ENCODE measurements at regions not wholly inside any gene's neighbourhood (a gene's known extent, or its start where the extent isn't known, plus 50 kb on each side); places are given as distances from the start of the nearest gene placed in this dataset.
"Not testable (repeated sequence)": the region's sequence is repeated elsewhere in the genome, so short reads cannot be mapped to it uniquely, and the experiment has no call there.

DNA sequence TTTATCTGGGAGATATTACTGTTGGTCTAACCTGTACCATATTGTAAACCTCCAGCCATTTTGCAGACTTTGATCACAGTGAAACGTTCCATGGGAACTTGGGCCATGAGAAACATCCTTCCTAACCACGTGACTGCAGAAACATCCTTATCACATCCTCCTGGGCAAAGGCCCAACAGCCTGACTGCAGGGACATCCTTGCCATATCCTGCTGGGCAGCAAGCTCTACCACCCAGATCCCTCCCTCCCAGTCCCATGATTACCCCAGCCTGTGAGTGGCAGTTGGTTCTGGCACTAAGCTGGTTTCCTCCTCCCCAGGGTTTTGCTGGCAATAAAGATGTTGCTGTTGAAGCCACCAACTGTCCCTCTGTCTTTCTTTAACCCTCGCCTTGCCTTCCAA lies 201.2 kb downstream of the POTEC start:
- not testable (repeated sequence) for H3K9me3 ChIP-seq (ENCODE audit: control insufficient read depth in 1 of 2, low read length in 2 of 2); H3K9ac ChIP-seq (ENCODE audit: low read depth in 1 of 2, low read length in 2 of 2); H3K4me1 ChIP-seq (ENCODE audit: control insufficient read depth in 1 of 2, insufficient read depth in 2 of 2, low read length in 2 of 2); H3K27me3 ChIP-seq (ENCODE audit: control insufficient read depth in 1 of 2, insufficient read depth in 2 of 2, low read length in 2 of 2); H3K36me3 ChIP-seq (ENCODE audit: control insufficient read depth in 1 of 2, insufficient read depth in 2 of 2, low read length in 2 of 2); H3K27ac ChIP-seq (ENCODE audit: low read depth, low read length); H3K4me3 ChIP-seq (ENCODE audit: low read depth in 1 of 2, low read length in 2 of 2)

DNA sequence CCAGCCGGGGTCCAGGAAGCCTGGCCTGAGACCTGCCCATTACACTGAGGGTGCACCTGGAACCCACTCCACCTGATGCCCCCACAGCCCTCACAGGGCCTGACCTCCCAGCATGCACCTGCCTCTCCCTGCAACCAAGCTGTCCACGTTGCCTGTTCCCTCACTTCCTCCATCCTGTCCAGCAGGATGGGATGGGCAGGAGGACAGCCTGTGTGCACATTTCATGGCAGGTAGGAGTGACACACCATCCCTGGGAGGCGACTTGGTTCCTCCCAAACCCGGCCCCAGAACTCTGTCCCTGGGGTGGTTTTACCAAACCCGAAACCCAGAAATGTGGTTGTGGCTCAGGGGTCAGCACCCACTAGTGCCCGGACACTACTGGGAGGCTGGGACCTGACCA lies 203.8 kb upstream of the ZNF519 start:
- not testable (repeated sequence) for H3K4me3 ChIP-seq (ENCODE audit: low read depth in 1 of 2, low read length in 2 of 2); H3K9ac ChIP-seq (ENCODE audit: low read depth in 1 of 2, low read length in 2 of 2); H3K9me3 ChIP-seq (ENCODE audit: control insufficient read depth in 1 of 2, low read length in 2 of 2); H3K27me3 ChIP-seq (ENCODE audit: control insufficient read depth in 1 of 2, insufficient read depth in 2 of 2, low read length in 2 of 2); H3K4me1 ChIP-seq (ENCODE audit: control insufficient read depth in 1 of 2, insufficient read depth in 2 of 2, low read length in 2 of 2); H3K27ac ChIP-seq (ENCODE audit: low read depth, low read length); H3K36me3 ChIP-seq (ENCODE audit: control insufficient read depth in 1 of 2, insufficient read depth in 2 of 2, low read length in 2 of 2)

DNA sequence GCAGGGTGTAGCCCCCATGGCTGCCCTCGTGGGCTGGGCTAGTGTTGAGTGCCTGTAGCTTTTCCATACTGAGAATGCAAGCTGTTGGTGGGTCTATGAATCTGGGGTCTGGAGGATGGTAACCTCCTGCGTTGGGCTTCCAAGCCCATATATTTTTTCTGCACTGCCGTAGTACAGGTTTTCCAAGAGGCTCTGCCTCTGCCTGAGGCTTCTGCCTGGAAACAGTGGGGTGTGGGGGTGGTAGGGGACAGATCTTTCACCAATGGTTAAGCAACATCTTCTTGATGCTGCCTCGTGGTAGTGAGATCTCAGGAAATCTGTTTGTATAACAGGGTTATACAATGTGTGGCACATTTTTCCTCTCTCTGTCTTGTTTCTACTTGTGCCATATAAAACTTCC lies 189.0 kb upstream of the ZNF519 start:
- not testable (repeated sequence) for H3K4me1 ChIP-seq (ENCODE audit: control insufficient read depth in 1 of 2, insufficient read depth in 2 of 2, low read length in 2 of 2); H3K4me3 ChIP-seq (ENCODE audit: low read depth in 1 of 2, low read length in 2 of 2); H3K27me3 ChIP-seq (ENCODE audit: control insufficient read depth in 1 of 2, insufficient read depth in 2 of 2, low read length in 2 of 2); H3K9ac ChIP-seq (ENCODE audit: low read depth in 1 of 2, low read length in 2 of 2); H3K36me3 ChIP-seq (ENCODE audit: control insufficient read depth in 1 of 2, insufficient read depth in 2 of 2, low read length in 2 of 2); H3K27ac ChIP-seq (ENCODE audit: low read depth, low read length); H3K9me3 ChIP-seq (ENCODE audit: control insufficient read depth in 1 of 2, low read length in 2 of 2)

DNA sequence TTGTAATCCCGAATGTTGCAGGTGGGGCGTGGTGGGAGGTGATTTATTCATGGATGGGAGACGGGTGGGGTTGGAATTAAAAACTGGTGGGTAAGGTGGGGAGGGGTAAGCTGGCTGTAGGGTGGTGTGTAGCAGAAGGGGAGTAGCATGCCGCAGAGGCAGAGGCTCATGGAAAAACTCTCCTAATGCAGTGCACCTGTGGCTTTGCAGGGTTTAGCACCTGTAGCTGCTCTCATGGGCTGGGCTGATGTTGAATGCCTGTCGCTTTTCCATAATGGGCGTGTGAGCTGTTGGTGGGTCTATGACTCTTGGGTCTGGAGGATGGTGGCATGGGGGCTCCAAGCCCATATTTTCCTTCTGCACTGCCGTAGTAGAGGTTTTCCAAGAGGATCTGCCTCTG lies 169.0 kb upstream of the ZNF519 start:
- H3K36me3 ChIP-seq (ENCODE audit: control insufficient read depth in 1 of 2, insufficient read depth in 2 of 2, low read length in 2 of 2); H3K4me1 ChIP-seq (ENCODE audit: control insufficient read depth in 1 of 2, insufficient read depth in 2 of 2, low read length in 2 of 2); H3K27ac ChIP-seq (ENCODE audit: low read depth, low read length); H3K27me3 ChIP-seq (ENCODE audit: control insufficient read depth in 1 of 2, insufficient read depth in 2 of 2, low read length in 2 of 2); H3K9ac ChIP-seq (ENCODE audit: low read depth in 1 of 2, low read length in 2 of 2); H3K4me3 ChIP-seq (ENCODE audit: low read depth in 1 of 2, low read length in 2 of 2); H3K9me3 ChIP-seq (ENCODE audit: control insufficient read depth in 1 of 2, low read length in 2 of 2): not testable (repeated sequence)

DNA sequence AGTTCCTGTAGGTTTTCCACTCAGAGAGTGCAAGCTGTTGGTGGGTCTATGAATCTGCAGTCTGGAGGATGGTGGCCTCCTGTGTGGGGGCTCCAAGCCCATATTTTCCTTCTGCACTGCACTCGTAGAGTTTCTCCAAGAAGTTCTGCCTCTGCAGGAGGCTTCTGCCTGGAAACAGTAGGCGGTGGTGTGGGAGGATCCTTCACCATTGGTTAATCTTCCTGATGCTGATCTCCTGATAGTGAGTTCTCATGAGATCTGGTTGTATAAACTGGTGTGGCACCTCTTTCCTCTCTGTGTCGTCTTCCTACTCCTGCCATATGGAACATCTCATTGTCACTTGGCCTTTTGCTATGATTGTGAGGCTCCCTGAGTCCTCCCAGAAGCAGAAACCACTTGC lies 162.8 kb upstream of the ZNF519 start:
- H3K27me3 ChIP-seq (ENCODE audit: control insufficient read depth in 1 of 2, insufficient read depth in 2 of 2, low read length in 2 of 2); H3K4me1 ChIP-seq (ENCODE audit: control insufficient read depth in 1 of 2, insufficient read depth in 2 of 2, low read length in 2 of 2); H3K36me3 ChIP-seq (ENCODE audit: control insufficient read depth in 1 of 2, insufficient read depth in 2 of 2, low read length in 2 of 2); H3K9ac ChIP-seq (ENCODE audit: low read depth in 1 of 2, low read length in 2 of 2); H3K4me3 ChIP-seq (ENCODE audit: low read depth in 1 of 2, low read length in 2 of 2); H3K27ac ChIP-seq (ENCODE audit: low read depth, low read length); H3K9me3 ChIP-seq (ENCODE audit: control insufficient read depth in 1 of 2, low read length in 2 of 2): not testable (repeated sequence)

DNA sequence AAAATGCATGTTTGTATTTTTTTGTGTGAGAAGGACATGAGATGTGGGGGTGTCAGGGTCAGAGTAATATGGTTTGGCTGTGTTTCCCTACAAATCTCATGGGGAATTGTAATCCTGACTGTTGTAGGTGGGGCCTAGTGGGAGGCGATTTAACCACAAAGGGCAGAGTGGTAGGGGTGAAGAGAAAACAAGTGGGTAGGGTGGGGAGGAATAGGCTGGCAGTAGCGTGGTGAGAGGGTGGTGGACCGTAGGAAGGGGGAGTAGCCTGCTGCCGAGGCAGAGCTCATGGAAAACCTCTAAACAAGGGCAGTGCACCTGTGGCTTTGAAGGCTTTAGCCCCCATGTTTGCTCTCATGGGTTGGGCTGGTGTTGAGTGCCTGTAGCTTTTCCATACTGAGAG lies 152.8 kb upstream of the ZNF519 start:
- Histone ChIP-seq H3K36me3 (ENCODE audit: control insufficient read depth in 1 of 2, insufficient read depth in 2 of 2, low read length in 2 of 2) (no peaks in the 10 kb centered on the region), H3K4me3 (ENCODE audit: low read depth in 1 of 2, low read length in 2 of 2) (no peak overlapping the region), H3K27me3 (ENCODE audit: control insufficient read depth in 1 of 2, insufficient read depth in 2 of 2, low read length in 2 of 2) (no peaks in the 10 kb centered on the region), H3K9ac (ENCODE audit: low read depth in 1 of 2, low read length in 2 of 2) (no peak overlapping the region), H3K27ac (ENCODE audit: low read depth, low read length) (no peak overlapping the region), H3K9me3 (ENCODE audit: control insufficient read depth in 1 of 2, low read length in 2 of 2) (no peaks in the 10 kb centered on the region), H3K4me1 (ENCODE audit: control insufficient read depth in 1 of 2, insufficient read depth in 2 of 2, low read length in 2 of 2) (no peaks in the 10 kb centered on the region)

DNA sequence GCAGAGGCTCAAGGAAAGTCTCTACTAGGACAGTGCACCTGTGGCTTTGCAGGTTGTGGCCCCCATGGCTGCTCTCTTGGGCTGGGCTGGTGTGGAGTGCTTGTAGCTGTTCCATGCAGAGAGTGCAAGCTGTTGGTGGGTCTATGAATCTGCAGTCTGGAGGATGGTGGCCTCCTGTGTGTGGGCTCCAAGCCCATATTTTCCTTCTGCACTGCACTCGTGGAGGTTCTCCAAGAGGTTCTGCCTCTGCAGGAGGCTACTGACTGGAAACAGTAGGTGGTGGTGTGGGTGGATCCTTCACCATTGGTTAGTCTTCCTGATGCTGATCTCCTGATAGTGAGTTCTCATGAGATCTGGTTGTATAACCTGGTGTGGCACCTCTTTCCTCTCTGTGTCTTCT lies 143.2 kb upstream of the ZNF519 start:
- not testable (repeated sequence) for H3K27ac ChIP-seq (ENCODE audit: low read depth, low read length); H3K9ac ChIP-seq (ENCODE audit: low read depth in 1 of 2, low read length in 2 of 2); H3K4me1 ChIP-seq (ENCODE audit: control insufficient read depth in 1 of 2, insufficient read depth in 2 of 2, low read length in 2 of 2); H3K9me3 ChIP-seq (ENCODE audit: control insufficient read depth in 1 of 2, low read length in 2 of 2); H3K27me3 ChIP-seq (ENCODE audit: control insufficient read depth in 1 of 2, insufficient read depth in 2 of 2, low read length in 2 of 2); H3K36me3 ChIP-seq (ENCODE audit: control insufficient read depth in 1 of 2, insufficient read depth in 2 of 2, low read length in 2 of 2); H3K4me3 ChIP-seq (ENCODE audit: low read depth in 1 of 2, low read length in 2 of 2)

DNA sequence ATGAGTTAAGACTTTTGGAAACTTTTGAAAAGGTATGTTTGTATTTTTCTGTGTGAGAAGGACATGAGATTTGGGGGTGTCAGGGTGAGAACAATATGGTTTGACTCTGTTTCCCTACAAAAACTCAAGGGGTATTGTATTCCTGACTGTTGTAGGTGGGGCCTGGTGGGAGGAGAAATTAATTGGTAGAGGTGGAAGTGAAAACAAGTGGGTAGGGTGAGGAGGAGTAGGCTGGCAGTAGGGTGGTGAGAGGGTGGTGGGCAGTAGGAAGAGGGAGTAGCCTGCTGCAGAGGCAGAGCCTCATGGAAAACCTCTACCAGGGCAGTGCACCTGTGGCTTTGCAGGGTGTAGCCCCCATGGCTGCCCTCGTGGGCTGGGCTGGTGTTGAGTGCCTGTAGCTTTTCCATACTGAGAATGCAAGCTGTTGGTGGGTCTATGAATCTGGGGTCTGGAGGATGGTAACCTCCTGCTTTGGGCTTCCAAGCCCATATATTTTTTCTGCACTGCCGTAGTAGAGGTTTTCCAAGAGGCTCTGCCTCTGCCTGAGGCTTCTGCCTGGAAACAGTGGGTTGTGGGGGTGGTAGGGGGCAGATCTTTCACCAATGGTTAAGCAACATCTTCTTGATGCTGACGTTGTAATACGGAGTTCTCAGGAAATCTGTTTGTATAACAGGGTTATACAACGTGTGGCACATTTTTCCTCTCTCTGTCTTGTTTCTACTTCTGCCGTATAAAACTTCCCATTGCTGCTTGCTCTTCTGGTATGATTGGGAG lies 133.6 kb upstream of the ZNF519 start:
- not testable (repeated sequence) for H3K27ac ChIP-seq (ENCODE audit: low read depth, low read length); H3K4me3 ChIP-seq (ENCODE audit: low read depth in 1 of 2, low read length in 2 of 2); H3K9ac ChIP-seq (ENCODE audit: low read depth in 1 of 2, low read length in 2 of 2); H3K36me3 ChIP-seq (ENCODE audit: control insufficient read depth in 1 of 2, insufficient read depth in 2 of 2, low read length in 2 of 2); H3K4me1 ChIP-seq (ENCODE audit: control insufficient read depth in 1 of 2, insufficient read depth in 2 of 2, low read length in 2 of 2); H3K9me3 ChIP-seq (ENCODE audit: control insufficient read depth in 1 of 2, low read length in 2 of 2); H3K27me3 ChIP-seq (ENCODE audit: control insufficient read depth in 1 of 2, insufficient read depth in 2 of 2, low read length in 2 of 2)

DNA sequence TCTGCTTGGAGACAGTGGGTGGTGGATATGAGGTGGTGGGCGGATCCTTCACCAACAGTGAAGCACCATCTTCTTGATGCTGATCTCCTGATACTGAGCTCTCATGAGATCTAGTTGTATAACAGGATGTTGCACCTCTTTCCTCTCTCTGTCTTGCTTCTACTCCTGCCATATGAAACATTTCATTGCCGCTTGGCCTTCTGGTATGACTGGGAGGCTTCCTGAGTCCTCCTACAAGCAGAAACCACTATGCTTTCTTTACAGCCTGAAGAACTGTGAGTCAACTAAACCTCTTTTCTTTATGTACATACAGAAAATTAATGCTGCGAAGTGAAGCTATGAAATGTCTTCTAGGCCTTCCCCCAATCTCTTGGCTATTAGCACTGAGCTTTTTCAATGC lies 130.6 kb upstream of the ZNF519 start:
- not testable (repeated sequence) for H3K27me3 ChIP-seq (ENCODE audit: control insufficient read depth in 1 of 2, insufficient read depth in 2 of 2, low read length in 2 of 2); H3K27ac ChIP-seq (ENCODE audit: low read depth, low read length); H3K4me3 ChIP-seq (ENCODE audit: low read depth in 1 of 2, low read length in 2 of 2); H3K9me3 ChIP-seq (ENCODE audit: control insufficient read depth in 1 of 2, low read length in 2 of 2); H3K9ac ChIP-seq (ENCODE audit: low read depth in 1 of 2, low read length in 2 of 2); H3K36me3 ChIP-seq (ENCODE audit: control insufficient read depth in 1 of 2, insufficient read depth in 2 of 2, low read length in 2 of 2); H3K4me1 ChIP-seq (ENCODE audit: control insufficient read depth in 1 of 2, insufficient read depth in 2 of 2, low read length in 2 of 2)

DNA sequence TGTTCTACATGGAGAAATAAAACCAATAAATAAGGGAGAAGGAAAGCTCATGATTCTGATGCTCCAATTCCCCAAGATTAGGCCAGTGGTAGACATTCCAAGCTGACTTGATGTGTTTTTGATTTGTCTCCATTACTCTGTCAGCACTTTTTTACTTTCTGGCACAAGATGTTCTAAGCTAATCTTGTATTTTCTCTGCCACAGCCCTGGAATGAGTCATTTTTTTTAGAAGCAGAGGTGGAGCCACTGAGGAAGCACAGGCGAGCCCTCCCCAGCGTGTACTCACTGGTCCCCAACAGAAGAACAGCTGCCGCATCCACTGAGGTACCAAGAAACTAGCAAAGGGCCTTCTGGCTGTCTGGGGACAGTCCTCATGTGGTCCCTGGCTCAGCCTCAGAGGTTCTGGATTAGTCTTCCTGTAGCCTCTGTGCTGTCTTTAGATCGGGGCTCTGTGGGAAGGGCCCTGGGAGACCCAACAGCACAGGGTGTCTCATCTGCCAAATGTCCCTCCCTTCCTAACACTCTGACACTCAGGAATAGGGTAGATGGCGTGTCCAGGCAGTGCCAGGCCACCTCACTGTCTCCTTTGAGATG lies 117.9 kb upstream of the ZNF519 start:
- not testable (repeated sequence) for H3K36me3 ChIP-seq (ENCODE audit: control insufficient read depth in 1 of 2, insufficient read depth in 2 of 2, low read length in 2 of 2); H3K27ac ChIP-seq (ENCODE audit: low read depth, low read length); H3K9ac ChIP-seq (ENCODE audit: low read depth in 1 of 2, low read length in 2 of 2); H3K27me3 ChIP-seq (ENCODE audit: control insufficient read depth in 1 of 2, insufficient read depth in 2 of 2, low read length in 2 of 2); H3K9me3 ChIP-seq (ENCODE audit: control insufficient read depth in 1 of 2, low read length in 2 of 2); H3K4me3 ChIP-seq (ENCODE audit: low read depth in 1 of 2, low read length in 2 of 2); H3K4me1 ChIP-seq (ENCODE audit: control insufficient read depth in 1 of 2, insufficient read depth in 2 of 2, low read length in 2 of 2)

DNA sequence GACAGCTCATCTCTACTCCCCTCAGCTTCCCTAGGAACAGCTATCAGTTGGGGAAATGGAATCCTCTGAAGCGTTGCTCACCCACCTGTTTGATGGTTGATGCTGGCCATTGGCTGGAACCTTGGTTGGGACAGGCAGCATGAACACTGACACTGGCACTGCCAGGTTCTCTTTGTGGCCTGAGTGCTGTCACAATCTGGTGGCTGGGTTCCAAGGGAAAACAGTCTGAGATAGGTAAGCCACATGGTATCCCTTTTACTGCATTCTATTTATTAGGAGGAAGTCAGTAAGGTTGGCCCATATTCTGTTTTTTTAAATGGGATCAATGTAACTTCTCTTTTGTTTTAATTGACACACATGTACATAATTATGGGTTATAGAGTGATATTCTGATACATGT lies 107.0 kb upstream of the ZNF519 start:
- H3K4me1 ChIP-seq (ENCODE audit: control insufficient read depth in 1 of 2, insufficient read depth in 2 of 2, low read length in 2 of 2); H3K9ac ChIP-seq (ENCODE audit: low read depth in 1 of 2, low read length in 2 of 2); H3K36me3 ChIP-seq (ENCODE audit: control insufficient read depth in 1 of 2, insufficient read depth in 2 of 2, low read length in 2 of 2); H3K27ac ChIP-seq (ENCODE audit: low read depth, low read length); H3K27me3 ChIP-seq (ENCODE audit: control insufficient read depth in 1 of 2, insufficient read depth in 2 of 2, low read length in 2 of 2); H3K9me3 ChIP-seq (ENCODE audit: control insufficient read depth in 1 of 2, low read length in 2 of 2); H3K4me3 ChIP-seq (ENCODE audit: low read depth in 1 of 2, low read length in 2 of 2): not testable (repeated sequence)

Data from duodenal mucosa (tissue), 2 donors.